Osteoblast (primary cell): ENCODE measurements at regions not wholly inside any gene's neighbourhood (a gene's known extent, or its start where the extent isn't known, plus 50 kb on each side); places are given as distances from the start of the nearest gene placed in this dataset.
"Not testable (repeated sequence)": the region's sequence is repeated elsewhere in the genome, so short reads cannot be mapped to it uniquely, and the experiment has no call there.

Source experiments
- DNase-seq: peaks from one replicate; pipeline ENCODE4 v3.0.0; 2011; ENCODE audit warnings: low spot score, mixed read lengths; ENCODE audit not compliant: insufficient read length; ENCODE audit errors: missing footprints
- H2AFZ ChIP-seq: 2 replicates; pipeline ENCODE4 v1.6.0; 2011; ENCODE audit warnings: mild to moderate bottlenecking, low read length
- H3K27ac ChIP-seq: 2 replicates; pipeline ENCODE4 v1.5.1; 2011; ENCODE audit warnings: mild to moderate bottlenecking, low read depth, low read length, moderate library complexity
- H3K27me3 ChIP-seq: 2 replicates; pipeline ENCODE4 v1.6.0; 2012; ENCODE audit warnings: mild to moderate bottlenecking, control low read depth, inconsistent platforms, low read length, moderate library complexity; ENCODE audit not compliant: insufficient read depth
- H3K36me3 ChIP-seq: 2 replicates; pipeline ENCODE4 v1.5.1; 2011; ENCODE audit warnings: mild to moderate bottlenecking, low read length, control low read depth, moderate library complexity; ENCODE audit not compliant: insufficient read depth
- H3K4me1 ChIP-seq: 2 replicates; pipeline ENCODE4 v1.5.1; 2011; ENCODE audit warnings: mild to moderate bottlenecking, low read length, control low read depth, moderate library complexity; ENCODE audit not compliant: insufficient read depth
- H3K4me2 ChIP-seq: 2 replicates; pipeline ENCODE4 v1.6.0; 2011; ENCODE audit warnings: mild to moderate bottlenecking, low read length; ENCODE audit not compliant: insufficient read depth
- H3K4me3 ChIP-seq: fragments of 200-600 bp; sonication (generic); 3 replicates; pipeline ENCODE4 v1.5.1; 2012; ENCODE audit warnings: mild to moderate bottlenecking, low read length, inconsistent platforms; ENCODE audit not compliant: insufficient read depth
- H3K79me2 ChIP-seq: 2 replicates; pipeline ENCODE4 v1.6.0; 2012; ENCODE audit warnings: mild to moderate bottlenecking, low read length, control low read depth, inconsistent platforms; ENCODE audit not compliant: insufficient read depth
- H3K9me3 ChIP-seq: 2 replicates; pipeline ENCODE4 v1.5.1; 2011; ENCODE audit warnings: low read depth, low read length, control low read depth
- H4K20me1 ChIP-seq: 2 replicates; pipeline ENCODE4 v1.6.0; 2012; ENCODE audit warnings: mild to moderate bottlenecking, low read length, control low read depth; ENCODE audit not compliant: insufficient read depth
- TF ChIP-seq, protein P1 (sequence below): IDR thresholded peaks from 2 replicates; pipeline ENCODE4 v1.5.1; 2011; ENCODE audit warnings: mild to moderate bottlenecking, low read depth, low read length, moderate library complexity; ENCODE audit errors: extremely low read depth

DNA sequence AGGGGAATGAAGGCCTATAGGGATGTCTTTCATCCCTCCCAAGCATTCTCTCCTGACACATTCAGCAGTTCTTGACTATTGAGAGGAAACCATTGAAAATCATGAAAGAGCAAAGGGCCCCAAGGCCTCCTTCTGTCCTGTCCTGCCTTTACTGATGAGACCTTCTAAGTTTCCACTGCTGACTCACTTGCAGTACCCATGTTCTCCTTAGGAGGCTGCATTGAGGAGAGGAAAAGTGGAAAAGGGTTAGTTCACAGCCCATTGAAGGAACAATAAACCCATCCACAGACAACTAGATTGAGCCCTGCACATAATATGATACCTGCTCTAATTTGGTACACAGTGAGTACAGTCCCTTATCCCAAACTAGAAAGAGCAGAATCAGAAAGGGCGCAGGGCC, 115.1 kb upstream of the PNPLA4 start:
- no peak overlapping the region for H3K4me3 ChIP-seq
- TF ChIP-seq, protein P1, sequence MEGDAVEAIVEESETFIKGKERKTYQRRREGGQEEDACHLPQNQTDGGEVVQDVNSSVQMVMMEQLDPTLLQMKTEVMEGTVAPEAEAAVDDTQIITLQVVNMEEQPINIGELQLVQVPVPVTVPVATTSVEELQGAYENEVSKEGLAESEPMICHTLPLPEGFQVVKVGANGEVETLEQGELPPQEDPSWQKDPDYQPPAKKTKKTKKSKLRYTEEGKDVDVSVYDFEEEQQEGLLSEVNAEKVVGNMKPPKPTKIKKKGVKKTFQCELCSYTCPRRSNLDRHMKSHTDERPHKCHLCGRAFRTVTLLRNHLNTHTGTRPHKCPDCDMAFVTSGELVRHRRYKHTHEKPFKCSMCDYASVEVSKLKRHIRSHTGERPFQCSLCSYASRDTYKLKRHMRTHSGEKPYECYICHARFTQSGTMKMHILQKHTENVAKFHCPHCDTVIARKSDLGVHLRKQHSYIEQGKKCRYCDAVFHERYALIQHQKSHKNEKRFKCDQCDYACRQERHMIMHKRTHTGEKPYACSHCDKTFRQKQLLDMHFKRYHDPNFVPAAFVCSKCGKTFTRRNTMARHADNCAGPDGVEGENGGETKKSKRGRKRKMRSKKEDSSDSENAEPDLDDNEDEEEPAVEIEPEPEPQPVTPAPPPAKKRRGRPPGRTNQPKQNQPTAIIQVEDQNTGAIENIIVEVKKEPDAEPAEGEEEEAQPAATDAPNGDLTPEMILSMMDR, result no peak
- H4K20me1 ChIP-seq, result no peaks in the 10 kb centered on the region
- no peak overlapping the region for H3K4me2 ChIP-seq
- H2AFZ ChIP-seq, result no peak overlapping the region
- no peaks in the 10 kb centered on the region for H3K9me3 ChIP-seq
- H3K27ac ChIP-seq, result no peak overlapping the region
- H3K36me3 ChIP-seq, result no peaks in the 10 kb centered on the region
- H3K79me2 ChIP-seq, result no peaks in the 10 kb centered on the region
- no peak for DNase-seq
- H3K27me3 ChIP-seq, result no peaks in the 10 kb centered on the region
- no peaks in the 10 kb centered on the region for H3K4me1 ChIP-seq

DNA sequence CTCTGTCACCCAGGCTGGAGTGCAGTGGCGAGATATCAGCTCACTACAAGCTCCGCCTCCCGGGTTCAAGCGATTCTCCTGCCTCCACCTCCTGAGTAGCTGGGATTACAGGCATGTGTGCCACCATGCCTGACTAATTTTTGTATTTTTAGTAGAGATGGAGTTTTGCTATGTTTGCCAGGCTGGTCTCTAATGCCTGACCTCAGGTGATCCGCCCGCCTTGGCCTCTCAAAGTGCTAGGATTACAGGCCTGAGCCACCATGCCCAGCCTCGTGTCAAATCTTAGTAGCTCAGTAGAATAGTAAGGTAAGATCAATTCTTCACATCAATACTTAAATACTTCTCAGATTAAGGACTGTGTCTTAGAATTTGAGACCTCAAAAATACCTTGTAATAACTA, 112.5 kb upstream of the PNPLA4 start:
- not testable (repeated sequence) for H3K27ac ChIP-seq, H3K4me1 ChIP-seq, H3K9me3 ChIP-seq, H3K36me3 ChIP-seq, H3K4me3 ChIP-seq, H3K27me3 ChIP-seq, H4K20me1 ChIP-seq, H3K79me2 ChIP-seq, DNase-seq, H3K4me2 ChIP-seq, H2AFZ ChIP-seq

DNA sequence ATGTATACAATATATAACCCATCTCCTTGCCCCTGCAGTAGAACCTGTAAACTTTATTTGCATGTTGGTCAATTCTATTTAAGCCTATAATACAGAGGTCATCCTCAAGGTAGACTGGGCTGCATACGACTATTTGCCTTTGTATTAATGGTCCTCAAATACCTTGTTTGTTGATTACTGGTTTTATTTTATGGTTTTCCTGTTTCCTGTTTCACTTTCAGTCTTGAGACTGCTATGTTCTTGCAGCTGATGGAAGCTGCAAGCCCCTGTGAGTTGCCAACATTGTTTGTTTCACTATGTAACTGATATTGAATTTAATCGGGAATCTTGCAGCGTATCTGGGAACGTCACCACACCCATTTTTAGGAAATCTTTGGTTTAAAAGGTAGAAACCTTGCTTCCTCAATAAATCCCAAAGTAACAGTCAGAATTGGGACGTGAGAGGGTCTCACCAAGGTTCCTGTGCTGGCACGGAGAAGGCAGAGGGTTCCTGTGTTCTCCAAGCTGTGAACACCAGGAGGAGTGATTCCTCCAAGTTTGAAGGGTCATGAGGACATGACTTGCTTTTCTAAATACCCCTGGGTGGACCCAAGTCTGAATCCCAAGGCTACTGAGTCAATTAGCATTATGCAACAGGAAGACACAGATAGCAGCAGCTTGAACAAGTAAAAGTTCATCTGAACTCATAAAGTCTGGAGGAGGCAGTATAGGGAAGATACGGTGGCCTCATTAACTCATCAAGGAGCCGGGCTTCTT, 110.6 kb upstream of the PNPLA4 start:
- Histone ChIP-seq H3K79me2 (no peaks in the 10 kb centered on the region), H2AFZ (no peak overlapping the region), H3K4me1 (no peaks in the 10 kb centered on the region), H3K27me3 (no peaks in the 10 kb centered on the region), H4K20me1 (no peaks in the 10 kb centered on the region), H3K4me3 (no peak overlapping the region), H3K4me2 (no peak overlapping the region), H3K9me3 (no peaks in the 10 kb centered on the region), H3K27ac (no peak overlapping the region), H3K36me3 (no peaks in the 10 kb centered on the region)
- TF ChIP-seq, protein P1, result no peak
- DNase-seq, result no peak

DNA sequence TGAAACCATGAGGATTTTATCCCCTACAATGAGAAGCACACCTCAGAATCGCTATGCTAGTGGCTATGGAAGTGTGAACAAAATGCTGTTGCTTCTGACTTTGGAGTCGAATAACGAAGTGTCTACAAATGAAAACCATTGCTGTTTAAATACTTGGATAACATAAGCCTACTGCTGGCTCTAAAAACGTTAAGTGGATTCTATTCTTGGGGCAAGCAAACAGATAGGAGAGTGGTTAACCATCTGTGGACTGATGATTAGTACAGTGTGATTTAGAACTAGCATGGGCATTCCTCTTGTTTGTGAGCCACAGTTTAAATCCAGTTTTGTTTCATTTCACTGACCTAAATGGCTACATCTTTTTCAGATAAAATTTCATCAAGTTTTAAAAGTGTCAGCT, 109.7 kb upstream of the PNPLA4 start:
- H3K27ac ChIP-seq, result no peak overlapping the region
- no peaks in the 10 kb centered on the region for H4K20me1 ChIP-seq
- H3K4me2 ChIP-seq, result no peak overlapping the region
- H3K9me3 ChIP-seq, result no peaks in the 10 kb centered on the region
- H3K27me3 ChIP-seq, result no peaks in the 10 kb centered on the region
- no peaks in the 10 kb centered on the region for H3K79me2 ChIP-seq
- H2AFZ ChIP-seq, result no peak overlapping the region
- no peak for DNase-seq
- H3K4me1 ChIP-seq, result no peaks in the 10 kb centered on the region
- no peak overlapping the region for H3K4me3 ChIP-seq
- TF ChIP-seq, protein P1, result no peak
- no peaks in the 10 kb centered on the region for H3K36me3 ChIP-seq
